ENCODE measurements at regions not wholly inside any gene's neighbourhood (a gene's known extent, or its start where the extent isn't known, plus 50 kb on each side); places are given as distances from the start of the nearest gene placed in this dataset.

GRCh38 chr9:110027671-110028081 is 180.3 kb downstream of the C9orf152 start:
- no peak overlapping the region for H2AK9ac ChIP-seq (replicated peaks; ENCODE audit: low read depth, low read length, poor library complexity)
- in situ Hi-C loops (cut with MboI; ENCODE audit: low sequenced_read_pairs) = no loop called here
- H4K8ac ChIP-seq (ENCODE audit: low read depth in 2 of 2, low read length in 2 of 2) = peak overlapping the region in 1 of 2 experiments; percentile 83; a peak in 1 of 4 replicates
- H3K9ac ChIP-seq (ENCODE audit: low read depth, low read length) = no peak overlapping the region
- peaks cover 18% of the 10 kb centered on the region for H3K9me1 ChIP-seq (ENCODE audit: insufficient read depth, low read length)
- peak overlapping the region; percentile 66 for H3K56ac ChIP-seq (ENCODE audit: extremely low read depth, insufficient read depth, low read length)
- peak overlapping the region; percentile 3; the same call in 1 of the 3 replicates for H2BK15ac ChIP-seq (ENCODE audit: low read depth, low read length)
- ATAC-seq (ENCODE audit: low read depth) (peak; percentile 19; the same call in 1 of the 2 replicates), DNase-seq (peak; percentile 78)
- peak overlapping the region; percentile 26 for H4K5ac ChIP-seq (ENCODE audit: low read depth, low read length)
- TF ChIP-seq NFE2L2 (IDR thresholded peaks at IDR 0.05; ENCODE audit: low read depth, low read length) (no peak), CEBPB (IDR thresholded peaks at IDR 0.05; ENCODE audit: low read depth, low read length) (no peak), MXI1 (IDR thresholded peaks at IDR 0.05; ENCODE audit: borderline replicate concordance, low read depth, low read length) (no peak), MAFK (IDR thresholded peaks at IDR 0.05; ENCODE audit: low read depth, low read length) (no peak), ELK1 (IDR thresholded peaks at IDR 0.05; ENCODE audit: borderline replicate concordance, low read depth, low read length) (no peak), POLR2A (IDR thresholded peaks at IDR 0.05; ENCODE audit: low read depth, low read length) (no peak), MAZ (IDR thresholded peaks at IDR 0.05; ENCODE audit: borderline replicate concordance, low read depth, low read length) (no peak), SMC3 (IDR thresholded peaks at IDR 0.05; ENCODE audit: low read depth, low read length) (no peak), RAD21 (IDR thresholded peaks at IDR 0.05; ENCODE audit: low read length) (no peak), RCOR1 (IDR thresholded peaks at IDR 0.05; ENCODE audit: insufficient replicate concordance, low read length) (no peak), CTCF (conservative IDR thresholded peaks at IDR 0.05; ENCODE audit: low read depth, low read length) (no peak)
- H3K4me1 ChIP-seq (ENCODE audit: control insufficient read depth, insufficient read depth, low read length) = peaks cover 15% of the 10 kb centered on the region
- H3K4me3 ChIP-seq (ENCODE audit: insufficient read depth, low read depth, low read length) = no peak overlapping the region
- dilution Hi-C loops (cut with HindIII; ENCODE audit: low sequenced_read_pairs, unreplicated experiment) = no loop called here
- H3K4me2 ChIP-seq (ENCODE audit: low read depth, low read length) = peak overlapping the region; percentile 41; the same call in 1 of the 2 replicates
- no peaks in the 10 kb centered on the region for H3K27me3 ChIP-seq (ENCODE audit: control insufficient read depth, insufficient read depth, low read length)
- peak overlapping the region; percentile 71; the same call in 1 of the 2 replicates for H2BK120ac ChIP-seq (ENCODE audit: low read depth, low read length)
- ChIA-PET CTCF (interaction anchor here (0.6 to 1.6 kb wide), 3 partner anchors 11 to 56 kb away, joined by 3 to 4 read pairs (median 3); no protein-coding TSS in a partner anchor), POLR2A (ENCODE audit: unreplicated experiment) (no interaction called here)
- WGBS, 2 experiments (ENCODE audit: extremely low coverage in 2 of 2, insufficient read length in 1 of 2) = 43% methylated on average over 1 of the region's 6 CpGs; no CpG with 5 or more reads in 1 of the 2 experiments
- H3K14ac ChIP-seq (replicated peaks; ENCODE audit: low read depth, low read length) = peak overlapping the region; percentile 56
- peaks cover 27 to 61% of the 10 kb centered on the region in 2 experiments for H3K79me1 ChIP-seq (ENCODE audit: low read depth in 1 of 2, low read length in 2 of 2)
- H3K23ac ChIP-seq (ENCODE audit: low read depth, low read length) = 0 out of 2 replicates have a peak overlapping the region, but pooled peaks have one; percentile 37
- peak overlapping the region; percentile 50; the same call in 1 of the 2 replicates for H2BK20ac ChIP-seq (ENCODE audit: low read depth, low read length)
- peak overlapping the region; percentile 72 for H2BK5ac ChIP-seq (ENCODE audit: low read depth, low read length, poor library complexity, severe bottlenecking)
- no peaks in the 10 kb centered on the region; the same call in 1 of the 2 replicates for H4K20me1 ChIP-seq (ENCODE audit: insufficient read depth, low read length)
- no peak overlapping the region for H2AFZ ChIP-seq (replicated peaks; ENCODE audit: low read length, poor library complexity)
- no peaks in the 10 kb centered on the region for H3K9me3 ChIP-seq (ENCODE audit: control insufficient read depth, insufficient read depth, low read length)
- H3K27ac ChIP-seq (ENCODE audit: insufficient read depth, low read length) = peak overlapping the region; percentile 68; the same call in 1 of the 2 replicates
- no peaks in the 10 kb centered on the region for H3K36me3 ChIP-seq (ENCODE audit: control insufficient read depth, insufficient read depth, low read length)
- no peak overlapping the region for H2AK5ac ChIP-seq (ENCODE audit: low read depth, low read length)
- intact Hi-C loops (cut with micrococcal nuclease) = no loop called here
- BruUV-seq (replicated peaks) = no TSS peak
- 0 out of 2 replicates have a peak overlapping the region, but pooled peaks have one; percentile 16 for H4K91ac ChIP-seq (ENCODE audit: insufficient read depth, low read depth, low read length)
- peak overlapping the region; percentile 62; the same call in 1 of the 2 replicates for H3K18ac ChIP-seq (ENCODE audit: low read depth, low read length)
- H3K4ac ChIP-seq (ENCODE audit: low read depth, low read length) = peak overlapping the region; percentile 12; the same call in 1 of the 2 replicates

Measured in IMR-90 (cell line).